ENCODE measurements at regions not wholly inside any gene's neighbourhood (a gene's known extent, or its start where the extent isn't known, plus 50 kb on each side); places are given as distances from the start of the nearest gene placed in this dataset.
"Not testable (repeated sequence)": the region's sequence is repeated elsewhere in the genome, so short reads cannot be mapped to it uniquely, and the experiment has no call there.

GRCh38 chr3:110925798-110926197 is 145.8 kb upstream of the NECTIN3 start:
- DNase-seq, result no peak

- no peak for DNase-seq
Observed at GRCh38 chr3:110928016-110928662, 143.5 kb upstream of the NECTIN3 start.

- DNase-seq, result no peak
Observed at GRCh38 chr3:110929816-110930215, 141.8 kb upstream of the NECTIN3 start.

GRCh38 chr3:110932567-110932966 is 139.0 kb upstream of the NECTIN3 start:
- no peak for DNase-seq

GRCh38 chr3:110933821-110934426 is 137.7 kb upstream of the NECTIN3 start:
- DNase-seq, result no peak

- no peak for DNase-seq
Observed at GRCh38 chr3:110938629-110939028, 133.0 kb upstream of the NECTIN3 start.

GRCh38 chr3:110940055-110940454 is 131.6 kb upstream of the NECTIN3 start:
- no peak for DNase-seq

GRCh38 chr3:110944782-110945181 is 126.8 kb upstream of the NECTIN3 start:
- DNase-seq, result no peak

GRCh38 chr3:110946810-110947209 is 124.8 kb upstream of the NECTIN3 start:
- no peak for DNase-seq

- DNase-seq, result not testable (repeated sequence)
Observed at GRCh38 chr3:110949194-110949593, 122.4 kb upstream of the NECTIN3 start.

GRCh38 chr3:110955301-110955880 is 116.2 kb upstream of the NECTIN3 start:
- no peak for DNase-seq

- DNase-seq, result no peak
Observed at GRCh38 chr3:110956081-110956480, 115.5 kb upstream of the NECTIN3 start.

GRCh38 chr3:110957247-110958025 is 114.2 kb upstream of the NECTIN3 start:
- no peak for DNase-seq

- DNase-seq, result no peak
Observed at GRCh38 chr3:110958313-110959147, 113.1 kb upstream of the NECTIN3 start.

- no peak for DNase-seq
Observed at GRCh38 chr3:110965976-110966375, 105.6 kb upstream of the NECTIN3 start.

GRCh38 chr3:110966966-110967663 is 104.5 kb upstream of the NECTIN3 start:
- no peak for DNase-seq

GRCh38 chr3:110968076-110968475 is 103.5 kb upstream of the NECTIN3 start:
- no peak for DNase-seq

GRCh38 chr3:110969229-110970211 is 102.1 kb upstream of the NECTIN3 start:
- no peak for DNase-seq

GRCh38 chr3:110971010-110971601 is 100.5 kb upstream of the NECTIN3 start:
- DNase-seq, result no peak

- no peak for DNase-seq
Observed at GRCh38 chr3:110973263-110973895, 98.2 kb upstream of the NECTIN3 start.
